Left lung (tissue), 4 donors: ENCODE measurements at regions not wholly inside any gene's neighbourhood (a gene's known extent, or its start where the extent isn't known, plus 50 kb on each side); places are given as distances from the start of the nearest gene placed in this dataset.

Experiments
- ATAC-seq: fragments of 200-7000 bp; cut with Tn5 transposase; one replicate; pipeline ENCODE4 v1.9.1; 2020; ENCODE audit warnings: moderate library complexity
- DNase-seq, 4 donors: peaks; one replicate each; pipeline ENCODE4 v3.0.0-alpha.2; 2013 to 2020
- H3K27ac ChIP-seq, 2 donors: fragments of 200-600 bp; sonication (generic) in 1 of 2; one replicate each; pipeline versions ENCODE4 v1.5.0 to v1.8.0; 2020 to 2021
- H3K27me3 ChIP-seq, 2 donors: fragments of 200-600 bp; sonication (generic) in 1 of 2; one replicate each; pipeline versions ENCODE4 v1.5.0 to v1.8.0; 2020 to 2021
- H3K36me3 ChIP-seq, 2 donors: fragments of 200-600 bp; sonication (generic) in 1 of 2; one replicate each; pipeline versions ENCODE4 v1.5.0 to v1.8.0; 2020 to 2021
- H3K4me1 ChIP-seq, 2 donors: fragments of 200-600 bp; one replicate each; pipeline ENCODE4 v1.8.0; 2021
- H3K4me3 ChIP-seq, 2 donors: fragments of 200-600 bp; sonication (generic) in 1 of 2; one replicate each; pipeline versions ENCODE4 v1.5.0 to v1.8.0; 2020 to 2021; ENCODE audit warnings: mild to moderate bottlenecking in 1 of 2
- H3K9me3 ChIP-seq, 2 donors: fragments of 200-600 bp; sonication (generic) in 1 of 2; one replicate each; pipeline versions ENCODE4 v1.5.0 to v1.8.0; 2020 to 2021
- CTCF ChIP-seq, 2 donors: fragments of 200-600 bp; sonication (generic) in 1 of 2; IDR thresholded peaks; one replicate each; pipeline versions ENCODE4 v1.5.0 to v1.8.0; 2021; ENCODE audit warnings: antibody characterized with exemption in 2 of 2
- intact Hi-C, 2 donors: fragments of 100-400 bp; cut with DNase I; formaldehyde crosslinking; loops; one replicate each; pipeline versions ENCODE4 v1.11.2 to v1.14.2; 2022
- donor health status: DM: no; HTN: yes; CAD: no.
- donor health status: DM: no; HTN: no; CAD: no.

- TF ChIP-seq CTCF (IDR thresholded peaks at IDR 0.05) = no peak
- no peaks in the 10 kb centered on the region for H3K36me3 ChIP-seq
- H3K4me3 ChIP-seq = no peak overlapping the region
- ATAC-seq (peak; percentile 43), DNase-seq (peak in 1 of 4 donors; percentile 42)
- intact Hi-C loops = no loop called here
- H3K27me3 ChIP-seq = no peaks in the 10 kb centered on the region
- H3K27ac ChIP-seq = peak overlapping the region; percentile 54 to 67
- no peaks in the 10 kb centered on the region for H3K4me1 ChIP-seq
- H3K9me3 ChIP-seq = no peaks in the 10 kb centered on the region
These were observed 104.0 kb upstream of the SLC34A2 start for GRCh38 chr4:25551605-25552004.

DNA sequence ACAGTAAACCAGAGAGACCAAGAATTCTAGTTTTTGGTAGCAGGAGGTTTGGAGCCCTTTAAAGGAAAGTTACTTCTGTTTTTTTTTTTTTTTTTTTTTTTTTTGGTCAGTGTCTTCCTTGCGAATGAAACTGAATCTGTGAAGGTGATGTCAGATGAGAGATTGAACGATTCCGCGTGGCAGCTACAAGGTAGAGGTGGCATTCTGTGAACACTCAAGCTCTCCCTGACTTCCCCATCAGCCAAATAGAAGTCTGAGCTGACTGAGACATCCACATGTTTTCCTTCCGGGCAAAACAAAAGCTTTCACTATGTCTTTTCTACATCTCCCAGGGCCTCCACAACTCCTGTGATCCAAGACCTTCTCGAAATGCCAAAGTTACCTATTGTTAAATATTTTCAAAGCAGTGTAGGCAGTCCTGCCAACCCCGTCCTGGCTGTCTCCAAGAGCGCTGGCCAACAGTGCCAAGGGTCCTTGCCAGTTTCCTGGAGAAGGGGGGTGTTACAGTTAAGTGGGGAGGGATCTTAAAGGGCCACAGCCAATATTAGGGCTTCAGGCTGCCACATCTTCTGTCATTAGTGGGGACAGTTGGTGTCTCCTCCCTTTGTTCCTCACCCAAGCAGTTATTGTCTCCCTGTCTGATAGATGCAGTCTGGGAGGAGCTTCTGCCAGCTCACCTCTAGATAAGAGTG is 102.9 kb upstream of the SLC34A2 start:
- ATAC-seq (peak; percentile 85), DNase-seq (peak in 3 of 4 donors; percentile 43 to 78 (median 73))
- no peaks in the 10 kb centered on the region for H3K36me3 ChIP-seq
- no peaks in the 10 kb centered on the region for H3K27me3 ChIP-seq
- H3K4me3 ChIP-seq = no peak overlapping the region
- H3K27ac ChIP-seq = peak overlapping the region; percentile 54 to 67
- no peaks in the 10 kb centered on the region for H3K4me1 ChIP-seq
- TF ChIP-seq CTCF (IDR thresholded peaks at IDR 0.05) = no peak
- intact Hi-C loops = no loop called here
- no peaks in the 10 kb centered on the region for H3K9me3 ChIP-seq

GRCh38 chr4:25559508-25559907 is 96.1 kb upstream of the SLC34A2 start:
- no peaks in the 10 kb centered on the region for H3K27me3 ChIP-seq
- no peak for TF ChIP-seq CTCF (IDR thresholded peaks at IDR 0.05)
- H3K4me3 ChIP-seq = no peak overlapping the region
- DNase-seq (no peak), ATAC-seq (no peak)
- no peaks in the 10 kb centered on the region for H3K36me3 ChIP-seq
- no peaks in the 10 kb centered on the region for H3K9me3 ChIP-seq
- intact Hi-C loops = no loop called here
- peak overlapping the region in 1 of 2 donors; percentile 30 for H3K27ac ChIP-seq
- no peaks in the 10 kb centered on the region for H3K4me1 ChIP-seq

- ATAC-seq = peak; percentile 76
- no peaks in the 10 kb centered on the region for H3K27me3 ChIP-seq
- H3K4me1 ChIP-seq = no peaks in the 10 kb centered on the region
- no peak for TF ChIP-seq CTCF (IDR thresholded peaks at IDR 0.05)
- intact Hi-C loops = no loop called here
- H3K4me3 ChIP-seq = no peak overlapping the region
- peak overlapping the region in 1 of 2 donors; percentile 30 for H3K27ac ChIP-seq
- no peaks in the 10 kb centered on the region for H3K36me3 ChIP-seq
- peak in 1 of 4 donors; percentile 46 for DNase-seq
- H3K9me3 ChIP-seq = no peaks in the 10 kb centered on the region
These were observed 95.0 kb upstream of the SLC34A2 start for GRCh38 chr4:25560605-25561004.

DNA sequence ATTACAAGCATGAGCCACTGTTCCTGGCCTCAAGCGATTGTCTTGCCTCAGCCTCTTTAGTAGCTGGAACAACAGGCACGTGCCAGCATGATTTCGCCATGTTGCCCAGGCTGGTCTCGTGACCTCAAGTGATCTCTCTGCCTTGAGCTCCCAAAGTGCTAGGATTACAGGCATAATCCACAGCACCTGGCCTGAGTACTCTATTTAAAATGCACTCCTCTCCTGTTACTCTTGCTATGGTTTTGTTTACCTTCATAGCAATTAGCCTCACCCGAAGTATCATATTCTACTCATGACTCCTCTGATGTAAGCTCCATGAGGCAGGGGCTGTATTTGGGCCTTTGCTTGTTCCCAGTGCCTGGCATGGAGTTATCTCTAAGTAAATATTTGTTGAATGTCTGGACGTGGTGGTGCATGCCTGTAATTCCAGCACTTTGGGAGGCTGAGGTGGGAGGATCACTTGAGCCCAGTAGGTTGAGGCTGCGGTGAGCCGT is 92.5 kb upstream of the SLC34A2 start:
- H3K4me1 ChIP-seq = no peaks in the 10 kb centered on the region
- peak overlapping the region in 1 of 2 donors; percentile 13 for H3K27ac ChIP-seq
- ATAC-seq (peak; percentile 57), DNase-seq (peak in 1 of 4 donors; percentile 67)
- intact Hi-C loops = no loop called here
- H3K27me3 ChIP-seq = no peaks in the 10 kb centered on the region
- H3K36me3 ChIP-seq = no peaks in the 10 kb centered on the region
- no peaks in the 10 kb centered on the region for H3K9me3 ChIP-seq
- no peak overlapping the region for H3K4me3 ChIP-seq
- no peak for TF ChIP-seq CTCF (IDR thresholded peaks at IDR 0.05)
